ENCODE measurements at regions not wholly inside any gene's neighbourhood (a gene's known extent, or its start where the extent isn't known, plus 50 kb on each side); places are given as distances from the start of the nearest gene placed in this dataset.

- Histone ChIP-seq H3K9me3 (ENCODE audit: insufficient read depth, low read length, severe bottlenecking) (peaks cover 3% of the 10 kb centered on the region), H3K36me3 (ENCODE audit: insufficient read depth, low read length) (no peaks in the 10 kb centered on the region), H2AFZ (ENCODE audit: low read depth, low read length) (no peak overlapping the region), H3K9ac (ENCODE audit: low read depth, low read length) (no peak overlapping the region), H3K27ac (ENCODE audit: low read length) (no peak overlapping the region), H3K4me1 (ENCODE audit: insufficient read depth, low read length) (no peaks in the 10 kb centered on the region), H3K4me2 (ENCODE audit: insufficient read depth, low read length) (no peak overlapping the region), H3K27me3 (ENCODE audit: insufficient read depth, low read length, poor library complexity) (no peaks in the 10 kb centered on the region), H3K79me2 (ENCODE audit: insufficient read depth, low read length) (no peaks in the 10 kb centered on the region), H4K20me1 (ENCODE audit: insufficient read depth, low read length) (no peaks in the 10 kb centered on the region), H3K4me3 (ENCODE audit: low read depth in 1 of 2, low read length in 2 of 2) (no peak overlapping the region)
- no peak for DNase-seq
- ATAC-seq (ENCODE audit: insufficient read depth, low read depth) = no peak
- TF ChIP-seq CTCF (IDR thresholded peaks at IDR 0.05; ENCODE audit: borderline replicate concordance, extremely low read depth, low read length, poor library complexity, severe bottlenecking) = no peak
Measured at GRCh38 chr2:240234503-240234951, 94.1 kb upstream of the OTOS start.

GRCh38 chr2:240235149-240235803, 94.8 kb upstream of the OTOS start:
- Histone ChIP-seq H3K4me1 (ENCODE audit: insufficient read depth, low read length) (no peaks in the 10 kb centered on the region), H3K27ac (ENCODE audit: low read length) (no peak overlapping the region), H3K27me3 (ENCODE audit: insufficient read depth, low read length, poor library complexity) (no peaks in the 10 kb centered on the region), H3K9ac (ENCODE audit: low read depth, low read length) (no peak overlapping the region), H3K36me3 (ENCODE audit: insufficient read depth, low read length) (no peaks in the 10 kb centered on the region), H3K4me3 (ENCODE audit: low read depth in 1 of 2, low read length in 2 of 2) (no peak overlapping the region), H3K4me2 (ENCODE audit: insufficient read depth, low read length) (no peak overlapping the region), H2AFZ (ENCODE audit: low read depth, low read length) (no peak overlapping the region), H4K20me1 (ENCODE audit: insufficient read depth, low read length) (no peaks in the 10 kb centered on the region), H3K79me2 (ENCODE audit: insufficient read depth, low read length) (no peaks in the 10 kb centered on the region), H3K9me3 (ENCODE audit: insufficient read depth, low read length, severe bottlenecking) (no peaks in the 10 kb centered on the region)
- ATAC-seq (ENCODE audit: insufficient read depth, low read depth) = no peak
- no peak for DNase-seq
- TF ChIP-seq EZH2 (IDR thresholded peaks at IDR 0.05; ENCODE audit: borderline replicate concordance, low read depth, low read length, severe bottlenecking) (no peak), CTCF (IDR thresholded peaks at IDR 0.05; ENCODE audit: borderline replicate concordance, extremely low read depth, low read length, poor library complexity, severe bottlenecking) (no peak)

GRCh38 chr2:240235811-240236210, 95.4 kb upstream of the OTOS start:
- Histone ChIP-seq H3K9ac (ENCODE audit: low read depth, low read length) (no peak overlapping the region), H3K9me3 (ENCODE audit: insufficient read depth, low read length, severe bottlenecking) (no peaks in the 10 kb centered on the region), H3K27me3 (ENCODE audit: insufficient read depth, low read length, poor library complexity) (no peaks in the 10 kb centered on the region), H2AFZ (ENCODE audit: low read depth, low read length) (no peak overlapping the region), H3K79me2 (ENCODE audit: insufficient read depth, low read length) (no peaks in the 10 kb centered on the region), H3K36me3 (ENCODE audit: insufficient read depth, low read length) (no peaks in the 10 kb centered on the region), H3K4me2 (ENCODE audit: insufficient read depth, low read length) (no peak overlapping the region), H4K20me1 (ENCODE audit: insufficient read depth, low read length) (no peaks in the 10 kb centered on the region), H3K4me3 (ENCODE audit: low read depth in 1 of 2, low read length in 2 of 2) (no peak overlapping the region), H3K27ac (ENCODE audit: low read length) (no peak overlapping the region), H3K4me1 (ENCODE audit: insufficient read depth, low read length) (no peaks in the 10 kb centered on the region)
- ATAC-seq (ENCODE audit: insufficient read depth, low read depth) = no peak
- DNase-seq = no peak
- TF ChIP-seq CTCF (IDR thresholded peaks at IDR 0.05; ENCODE audit: borderline replicate concordance, extremely low read depth, low read length, poor library complexity, severe bottlenecking) (no peak), EZH2 (IDR thresholded peaks at IDR 0.05; ENCODE audit: borderline replicate concordance, low read depth, low read length, severe bottlenecking) (no peak)
